Natural killer cell (primary cell): ENCODE measurements at regions not wholly inside any gene's neighbourhood (a gene's known extent, or its start where the extent isn't known, plus 50 kb on each side); places are given as distances from the start of the nearest gene placed in this dataset.

Experiments
- ATAC-seq, 3 donors: fragments of 150-1000 bp in 2 of 3; fragments of 200-7000 bp in 1 of 3; cut with Tn5 transposase; 1 replicate in 1 of 3; 2 replicates in 2 of 3; pipeline ENCODE4 v1.10.0; 2021; ENCODE audit warnings: mild to moderate bottlenecking in 2 of 3, moderate library complexity in 2 of 3
- DNase-seq, 2 donors: peaks; one replicate each; pipeline versions ENCODE4 v3.0.0 to v3.0.0-alpha.2; 2013 to 2021; ENCODE audit warnings: mixed read lengths in 1 of 2
- H3K27ac ChIP-seq: one replicate; pipeline ENCODE4 v1.5.1; 2013; ENCODE audit warnings: mild to moderate bottlenecking, low read length
- H3K27me3 ChIP-seq: one replicate; pipeline ENCODE4 v1.6.1; 2013; ENCODE audit warnings: low read length; ENCODE audit not compliant: control insufficient read depth, insufficient read depth
- H3K36me3 ChIP-seq: one replicate; pipeline ENCODE4 v1.6.1; 2013; ENCODE audit warnings: low read length; ENCODE audit not compliant: control insufficient read depth, insufficient read depth
- H3K4me1 ChIP-seq: one replicate; pipeline ENCODE4 v1.6.1; 2013; ENCODE audit warnings: low read length; ENCODE audit not compliant: control insufficient read depth, insufficient read depth
- H3K4me3 ChIP-seq: one replicate; pipeline ENCODE4 v1.5.1; 2013; ENCODE audit warnings: low read length
- H3K9me3 ChIP-seq: one replicate; pipeline ENCODE4 v1.6.1; 2013; ENCODE audit warnings: low read length; ENCODE audit not compliant: control insufficient read depth, insufficient read depth
- H3K27ac Mint-ChIP-seq, 2 donors: one replicate each; pipeline ENCODE4 v1.8.0; 2022; ENCODE audit warnings: mild to moderate bottlenecking in 2 of 2, mixed read lengths in 2 of 2, moderate library complexity in 1 of 2
- H3K27me3 Mint-ChIP-seq, 2 donors: one replicate each; pipeline ENCODE4 v1.8.0; 2022; ENCODE audit warnings: low read depth in 2 of 2, mixed read lengths in 2 of 2
- H3K36me3 Mint-ChIP-seq: one replicate; pipeline ENCODE4 v1.8.0; 2022; ENCODE audit warnings: mixed read lengths
- H3K4me1 Mint-ChIP-seq, 2 donors: one replicate each; pipeline ENCODE4 v1.8.0; 2022; ENCODE audit warnings: mixed read lengths in 2 of 2
- H3K4me3 Mint-ChIP-seq: one replicate; pipeline ENCODE4 v1.8.0; 2022; ENCODE audit warnings: mild to moderate bottlenecking, moderate library complexity, mixed read lengths
- H3K9me3 Mint-ChIP-seq, 2 donors: one replicate each; pipeline ENCODE4 v1.8.0; 2022; ENCODE audit warnings: mixed read lengths in 2 of 2
- CTCF ChIP-seq: fragments of 200-600 bp; IDR thresholded peaks from one replicate; pipeline ENCODE4 v1.8.0; 2022; ENCODE audit warnings: antibody characterized with exemption
- WGBS: methylation state at CpG from one replicate; pipeline ENCODE4 v1.1.7; 2013; ENCODE audit warnings: missing lambda C conversion rate; ENCODE audit not compliant: insufficient coverage; 5-methylcytosine and 5-hydroxymethylcytosine counted together
- intact Hi-C: fragments of 100-400 bp; cut with micrococcal nuclease; formaldehyde crosslinking; loops from one replicate; pipeline ENCODE4 v1.14.2; 2022

DNA sequence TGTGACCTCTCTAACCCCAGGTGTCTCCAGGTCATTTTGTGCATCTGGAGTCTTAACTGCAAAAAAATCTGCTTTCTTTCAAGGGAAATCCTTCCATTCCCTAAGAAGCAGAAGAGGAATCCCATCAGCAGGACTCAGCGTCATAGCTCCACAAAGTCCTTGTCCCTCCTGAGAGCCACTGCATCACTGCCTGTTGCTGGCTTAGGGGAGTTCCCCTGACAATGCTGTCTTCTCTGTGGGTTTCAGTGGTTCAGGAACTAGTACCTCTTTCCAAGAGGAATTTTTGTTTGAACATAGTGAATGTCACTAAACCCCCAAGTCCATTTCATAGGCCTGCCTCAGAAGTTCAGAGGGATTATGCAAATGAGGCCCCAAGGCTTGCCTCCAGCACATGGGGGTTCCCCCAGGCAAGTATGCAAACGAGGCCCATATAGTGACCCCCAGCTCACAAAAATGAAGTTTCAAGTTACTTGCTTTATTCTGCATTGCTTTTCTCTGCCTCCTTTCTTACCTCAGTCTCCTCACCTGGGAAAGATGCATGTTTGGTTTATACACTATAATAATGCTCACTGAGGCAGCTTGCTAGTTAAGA lies 513.9 kb upstream of the MEX3C start:
- Histone ChIP-seq H3K27ac (no peak overlapping the region), H3K27me3 (no peaks in the 10 kb centered on the region), H3K4me1 (no peaks in the 10 kb centered on the region), H3K36me3 (no peaks in the 10 kb centered on the region), H3K4me3 (no peak overlapping the region), H3K9me3 (peaks cover 5% of the 10 kb centered on the region)
- ATAC-seq (no peak), DNase-seq (no peak)
- Mint-ChIP-seq H3K27ac (no peak overlapping the region), H3K27me3 (no peaks in the 10 kb centered on the region), H3K9me3 (peaks cover 18 to 22% of the 10 kb centered on the region in 2 donors), H3K36me3 (peaks cover 19% of the 10 kb centered on the region), H3K4me1 (no peaks in the 10 kb centered on the region), H3K4me3 (no peak overlapping the region)
- 71% methylated on average over 2 of the region's 2 CpGs for WGBS
- no peak for TF ChIP-seq CTCF
- intact Hi-C loops, result no loop called here

GRCh38 chr18:51712821-51713220 lies 515.3 kb upstream of the MEX3C start:
- Mint-ChIP-seq H3K27ac (no peak overlapping the region), H3K9me3 (peaks cover 9 to 14% of the 10 kb centered on the region in 2 donors), H3K36me3 (peaks cover 5% of the 10 kb centered on the region), H3K4me3 (no peak overlapping the region), H3K27me3 (no peaks in the 10 kb centered on the region), H3K4me1 (no peaks in the 10 kb centered on the region)
- no peaks in the 10 kb centered on the region for H3K9me3 ChIP-seq
- 69% methylated on average over 2 of the region's 2 CpGs for WGBS
- H3K4me1 ChIP-seq, result no peaks in the 10 kb centered on the region
- no peak for TF ChIP-seq CTCF
- no peaks in the 10 kb centered on the region for H3K27me3 ChIP-seq
- intact Hi-C loops, result no loop called here
- H3K4me3 ChIP-seq, result no peak overlapping the region
- DNase-seq (no peak), ATAC-seq (no peak)
- no peaks in the 10 kb centered on the region for H3K36me3 ChIP-seq
- H3K27ac ChIP-seq, result no peak overlapping the region

DNA sequence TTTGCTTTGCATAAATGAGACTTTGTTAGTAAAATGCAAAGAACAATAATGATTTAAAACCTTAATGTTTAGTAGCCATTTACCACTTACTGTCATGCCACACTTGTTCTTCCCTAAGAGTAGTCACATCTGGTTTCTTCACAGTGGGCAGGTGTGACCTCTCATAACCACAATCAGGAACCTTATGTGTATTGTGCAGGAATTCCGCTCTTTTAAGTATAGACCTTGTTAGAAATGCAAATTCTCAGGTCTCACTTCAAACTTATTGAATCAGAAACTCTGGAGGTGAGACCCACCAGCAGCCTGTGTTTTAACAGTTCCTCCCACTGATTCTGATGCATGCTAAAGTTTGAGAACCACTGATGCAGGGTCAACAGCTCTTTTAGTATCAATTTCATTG lies 518.8 kb upstream of the MEX3C start:
- no peak for ATAC-seq
- peaks cover 3 to 5% of the 10 kb centered on the region in 2 donors for H3K9me3 Mint-ChIP-seq

More for the DNA sequence above, 518.8 kb upstream of the MEX3C start:
- Mint-ChIP-seq H3K4me1 (no peaks in the 10 kb centered on the region), H3K36me3 (no peaks in the 10 kb centered on the region), H3K4me3 (no peak overlapping the region), H3K27ac (no peak overlapping the region), H3K27me3 (no peaks in the 10 kb centered on the region)
- Histone ChIP-seq H3K4me1 (no peaks in the 10 kb centered on the region), H3K4me3 (no peak overlapping the region), H3K27ac (no peak overlapping the region), H3K27me3 (no peaks in the 10 kb centered on the region), H3K9me3 (no peaks in the 10 kb centered on the region), H3K36me3 (no peaks in the 10 kb centered on the region)
- no peak for TF ChIP-seq CTCF
- intact Hi-C loops, result no loop called here
- DNase-seq, result no peak
- WGBS, result 56% methylated on average over 1 of the region's 1 CpG
